ENCODE measurements at regions not wholly inside any gene's neighbourhood (a gene's known extent, or its start where the extent isn't known, plus 50 kb on each side); places are given as distances from the start of the nearest gene placed in this dataset.

- TF ChIP-seq EZH2 (IDR thresholded peaks at IDR 0.05; ENCODE audit: borderline replicate concordance, low read length) (no peak), CTCF (conservative IDR thresholded peaks at IDR 0.05 in 1 of 2, IDR thresholded peaks at IDR 0.05 in 1 of 2; ENCODE audit: extremely low read depth in 1 of 2, insufficient read depth in 1 of 2, low read depth in 1 of 2, low read length in 2 of 2) (no peak)
Measured at GRCh38 chr17:21602176-21602575, 90.1 kb upstream of the KCNJ18 start.

Measured in mammary epithelial cell (primary cell).